Mucosa of rectum (tissue), 2 donors: ENCODE measurements at regions not wholly inside any gene's neighbourhood (a gene's known extent, or its start where the extent isn't known, plus 50 kb on each side); places are given as distances from the start of the nearest gene placed in this dataset.

Source experiments
- H3K27ac ChIP-seq, 2 donors: one replicate each; pipeline ENCODE4 v1.7.0; 2013; ENCODE audit warnings: inconsistent platforms in 2 of 2, low read depth in 2 of 2, low read length in 2 of 2
- H3K27me3 ChIP-seq, 2 donors: one replicate each; pipeline ENCODE4 v1.7.0; 2013; ENCODE audit warnings: low read length in 2 of 2; ENCODE audit not compliant: control insufficient read depth in 2 of 2, insufficient read depth in 2 of 2
- H3K36me3 ChIP-seq, 2 donors: one replicate each; pipeline ENCODE4 v1.7.0; 2013; ENCODE audit warnings: low read length in 2 of 2; ENCODE audit not compliant: control insufficient read depth in 2 of 2, insufficient read depth in 2 of 2
- H3K4me1 ChIP-seq, 2 donors: one replicate each; pipeline ENCODE4 v1.7.0; 2013; ENCODE audit warnings: low read length in 2 of 2, mild to moderate bottlenecking in 1 of 2; ENCODE audit not compliant: control insufficient read depth in 2 of 2, insufficient read depth in 2 of 2
- H3K4me3 ChIP-seq, 2 donors: one replicate each; pipeline ENCODE4 v1.7.0; 2013; ENCODE audit warnings: low read length in 2 of 2
- H3K9ac ChIP-seq, 2 donors: one replicate each; pipeline ENCODE4 v1.7.0; 2013; ENCODE audit warnings: low read length in 2 of 2, low read depth in 1 of 2, mild to moderate bottlenecking in 1 of 2
- H3K9me3 ChIP-seq, 2 donors: one replicate each; pipeline ENCODE4 v1.7.0; 2013; ENCODE audit warnings: low read length in 2 of 2; ENCODE audit not compliant: control insufficient read depth in 2 of 2
- donor health status: healthy.
- donor health status: Normal muscosa, but diverticular disease.

DNA sequence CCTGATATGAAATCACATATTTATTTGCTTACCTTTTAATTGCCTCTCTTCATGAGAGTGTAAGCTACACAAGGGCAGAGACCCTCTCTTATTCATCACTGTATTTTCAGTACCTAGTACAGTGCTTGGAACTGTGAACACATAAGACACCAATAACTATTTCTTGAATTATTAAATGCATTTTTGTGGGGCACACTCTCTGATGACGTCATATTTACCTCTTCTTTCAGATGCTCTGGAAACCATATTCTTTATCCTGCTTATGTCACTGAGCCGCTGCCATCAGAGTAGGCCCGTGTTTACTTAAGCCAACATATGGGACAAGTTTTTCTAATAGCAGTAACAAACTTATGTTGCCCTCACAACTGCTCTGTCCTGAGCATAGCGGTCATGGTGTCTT lies 266.5 kb downstream of the ELAVL2 start:
- Histone ChIP-seq H3K4me1 (no peaks in the 10 kb centered on the region), H3K27me3 (no peaks in the 10 kb centered on the region), H3K9me3 (no peaks in the 10 kb centered on the region), H3K36me3 (no peaks in the 10 kb centered on the region), H3K9ac (no peak overlapping the region), H3K27ac (no peak overlapping the region), H3K4me3 (no peak overlapping the region)

DNA sequence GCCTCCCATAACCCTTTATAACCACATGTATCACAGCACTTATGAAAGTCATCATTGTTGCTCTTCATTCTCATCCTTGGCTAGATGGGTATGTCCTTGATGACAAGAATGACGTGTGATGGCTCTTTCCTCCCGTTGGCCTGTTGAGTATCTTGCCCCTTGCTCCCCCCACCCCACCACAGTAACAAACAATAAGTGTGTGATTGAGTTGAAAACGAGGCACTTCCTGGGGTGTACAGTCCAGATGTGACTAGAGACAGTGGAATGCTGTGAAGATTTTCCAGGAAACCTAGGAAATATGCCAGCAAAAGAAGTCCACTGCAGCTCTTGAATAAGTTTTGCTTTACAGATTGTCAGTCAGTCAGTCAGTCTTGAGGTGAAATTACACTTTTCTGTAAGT lies 262.5 kb downstream of the ELAVL2 start:
- Histone ChIP-seq H3K27me3 (no peaks in the 10 kb centered on the region), H3K4me3 (no peak overlapping the region), H3K36me3 (no peaks in the 10 kb centered on the region), H3K9ac (no peak overlapping the region), H3K4me1 (no peaks in the 10 kb centered on the region), H3K27ac (no peak overlapping the region), H3K9me3 (no peaks in the 10 kb centered on the region)

GRCh38 chr9:23567516-23568165 lies 258.4 kb downstream of the ELAVL2 start:
- Histone ChIP-seq H3K27me3 (no peaks in the 10 kb centered on the region), H3K4me1 (no peaks in the 10 kb centered on the region), H3K27ac (no peak overlapping the region), H3K4me3 (no peak overlapping the region), H3K9me3 (no peaks in the 10 kb centered on the region), H3K9ac (no peak overlapping the region), H3K36me3 (no peaks in the 10 kb centered on the region)

DNA sequence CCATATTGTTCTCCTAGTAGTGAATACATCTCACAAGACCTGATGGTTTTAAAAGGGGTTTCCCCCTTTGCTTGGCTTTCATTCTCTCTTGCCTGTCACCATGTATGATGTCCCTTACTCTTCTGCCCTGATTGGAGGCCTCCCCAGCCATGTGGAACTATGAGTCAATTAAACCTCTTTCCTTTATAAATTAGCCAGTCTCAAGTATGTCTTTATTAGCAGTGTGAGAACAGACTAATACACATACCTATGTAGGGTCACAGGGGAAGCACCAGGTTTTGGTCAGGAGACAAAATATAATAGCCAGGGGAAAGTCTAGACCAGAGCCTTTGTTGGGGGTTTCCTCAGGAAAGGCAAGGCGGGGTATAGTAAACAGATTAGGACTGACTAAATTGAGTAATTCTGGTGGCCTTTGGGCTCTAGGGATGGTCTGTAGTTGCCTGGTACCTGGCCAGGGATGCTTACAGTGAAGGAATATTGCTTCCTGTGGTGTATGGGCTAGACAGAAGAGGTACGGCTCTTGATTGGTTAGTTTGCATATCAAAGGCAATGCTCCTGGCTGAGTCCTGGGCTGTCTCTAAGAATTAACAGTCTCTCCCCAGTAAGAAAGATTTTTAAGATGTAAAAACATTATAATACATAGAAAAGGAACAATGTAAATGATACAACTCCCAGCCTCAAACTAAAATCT lies 254.5 kb downstream of the ELAVL2 start:
- Histone ChIP-seq H3K9ac (no peak overlapping the region), H3K27me3 (no peaks in the 10 kb centered on the region), H3K27ac (no peak overlapping the region), H3K36me3 (no peaks in the 10 kb centered on the region), H3K4me1 (no peaks in the 10 kb centered on the region), H3K4me3 (no peak overlapping the region), H3K9me3 (no peaks in the 10 kb centered on the region)

GRCh38 chr9:23573800-23574199 lies 252.2 kb downstream of the ELAVL2 start:
- Histone ChIP-seq H3K27ac (no peak overlapping the region), H3K27me3 (no peaks in the 10 kb centered on the region), H3K9ac (no peak overlapping the region), H3K4me1 (no peaks in the 10 kb centered on the region), H3K4me3 (no peak overlapping the region), H3K36me3 (no peaks in the 10 kb centered on the region), H3K9me3 (no peaks in the 10 kb centered on the region)

GRCh38 chr9:23577611-23578010 lies 248.4 kb downstream of the ELAVL2 start:
- Histone ChIP-seq H3K36me3 (no peaks in the 10 kb centered on the region), H3K27ac (no peak overlapping the region), H3K9ac (no peak overlapping the region), H3K9me3 (no peaks in the 10 kb centered on the region), H3K4me3 (no peak overlapping the region), H3K4me1 (no peaks in the 10 kb centered on the region), H3K27me3 (no peaks in the 10 kb centered on the region)

DNA sequence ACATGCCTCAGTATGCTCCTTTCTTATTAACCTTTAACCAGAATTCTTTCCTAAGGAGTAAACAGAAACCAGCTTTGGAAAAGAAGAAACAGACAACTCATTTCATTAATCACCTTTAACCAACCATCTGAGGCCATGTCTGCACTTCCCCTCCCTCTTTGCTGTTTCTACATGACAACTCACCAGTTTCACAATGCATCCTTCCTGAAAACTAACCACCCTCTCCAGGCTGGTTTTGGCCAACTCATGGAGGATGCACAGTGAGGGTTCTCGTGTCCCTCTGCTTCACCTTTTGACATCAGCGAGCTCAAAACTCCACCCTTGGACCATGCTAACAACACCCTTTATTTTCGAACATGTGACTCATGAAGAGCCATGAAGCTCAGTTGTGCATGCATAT lies 244.1 kb downstream of the ELAVL2 start:
- H3K9ac ChIP-seq, result no peak overlapping the region
- no peak overlapping the region for H3K4me3 ChIP-seq
- H3K27ac ChIP-seq, result no peak overlapping the region
- no peaks in the 10 kb centered on the region for H3K4me1 ChIP-seq
- no peaks in the 10 kb centered on the region for H3K9me3 ChIP-seq
- no peaks in the 10 kb centered on the region for H3K36me3 ChIP-seq
- no peaks in the 10 kb centered on the region for H3K27me3 ChIP-seq

DNA sequence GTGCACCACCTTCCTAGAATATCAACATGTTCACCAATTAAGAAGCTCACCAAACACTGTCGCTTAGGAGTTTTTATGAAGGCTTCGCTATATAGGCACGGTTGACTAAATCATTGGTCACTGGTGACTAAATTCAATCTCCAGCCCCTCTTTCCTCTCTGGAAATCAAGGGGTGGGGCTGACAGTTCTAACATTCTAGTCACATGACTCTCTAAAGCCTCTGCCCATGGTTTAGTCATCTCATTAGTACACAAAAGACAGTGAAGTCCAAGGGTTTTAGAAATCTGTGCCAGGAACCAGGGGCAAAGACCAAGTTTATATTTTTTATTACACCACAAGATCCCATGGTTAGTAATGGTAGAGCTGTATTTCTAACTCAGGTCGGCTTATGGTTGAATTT lies 243.2 kb downstream of the ELAVL2 start:
- H3K36me3 ChIP-seq, result no peaks in the 10 kb centered on the region
- no peaks in the 10 kb centered on the region for H3K9me3 ChIP-seq
- H3K4me3 ChIP-seq, result no peak overlapping the region
- H3K27me3 ChIP-seq, result no peaks in the 10 kb centered on the region
- H3K27ac ChIP-seq, result no peak overlapping the region
- no peak overlapping the region for H3K9ac ChIP-seq
- no peaks in the 10 kb centered on the region for H3K4me1 ChIP-seq

DNA sequence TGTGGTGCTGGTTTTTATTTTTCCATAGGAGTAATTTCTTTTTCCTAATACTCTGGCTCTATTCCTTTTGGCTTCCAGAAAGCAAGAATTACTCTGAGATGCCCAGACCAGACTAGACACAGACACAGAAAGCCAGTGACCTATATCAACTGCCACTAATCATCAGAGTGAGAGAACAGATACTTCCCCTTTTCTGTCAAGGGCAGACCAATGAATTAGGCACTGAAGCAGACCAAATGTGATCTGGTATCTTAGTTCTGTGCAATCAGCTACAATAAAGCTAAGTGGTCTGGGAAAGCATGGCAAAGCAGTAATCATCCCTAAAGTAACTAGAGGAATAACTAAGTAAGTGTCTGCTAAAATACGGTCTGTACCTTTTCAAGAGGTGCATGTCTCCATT lies 239.1 kb downstream of the ELAVL2 start:
- no peak overlapping the region for H3K27ac ChIP-seq
- H3K36me3 ChIP-seq, result no peaks in the 10 kb centered on the region
- H3K4me1 ChIP-seq, result no peaks in the 10 kb centered on the region

DNA sequence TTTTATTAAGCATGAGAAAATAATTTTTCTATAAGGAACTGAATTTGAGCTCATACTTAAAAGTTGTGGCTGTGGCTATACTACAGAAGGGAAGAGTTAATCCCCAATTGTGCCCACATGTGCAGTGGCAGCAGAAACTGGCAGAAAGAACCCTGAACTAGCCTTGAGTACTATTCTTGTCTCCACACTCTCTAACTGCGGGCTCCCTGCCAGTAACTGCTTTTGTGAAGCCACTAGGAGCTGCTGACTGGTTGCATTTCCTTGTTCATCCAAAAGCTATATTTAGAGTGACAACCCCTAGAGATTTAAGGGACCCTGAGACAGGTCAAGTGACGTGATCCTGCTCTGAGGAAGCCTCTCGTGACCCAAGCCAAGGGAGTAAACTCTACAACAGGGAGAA lies 238.6 kb downstream of the ELAVL2 start:
- no peaks in the 10 kb centered on the region for H3K9me3 ChIP-seq
- H3K4me3 ChIP-seq, result no peak overlapping the region
- H3K36me3 ChIP-seq, result no peaks in the 10 kb centered on the region
- no peaks in the 10 kb centered on the region for H3K4me1 ChIP-seq
- no peak overlapping the region for H3K9ac ChIP-seq
- no peaks in the 10 kb centered on the region for H3K27me3 ChIP-seq
- H3K27ac ChIP-seq, result no peak overlapping the region

More for the DNA sequence above, 239.1 kb downstream of the ELAVL2 start:
- H3K9me3 ChIP-seq, result no peaks in the 10 kb centered on the region
- H3K4me3 ChIP-seq, result no peak overlapping the region
- no peaks in the 10 kb centered on the region for H3K27me3 ChIP-seq
- H3K9ac ChIP-seq, result no peak overlapping the region
